SK-N-SH (cell line): ENCODE measurements at regions not wholly inside any gene's neighbourhood (a gene's known extent, or its start where the extent isn't known, plus 50 kb on each side); places are given as distances from the start of the nearest gene placed in this dataset.

Experiments used
- EP300 ChIP-seq, 2 experiments: IDR thresholded peaks; 2 replicates each; pipeline versions ENCODE4 v1.4.0 to v1.6.1; 2012; ENCODE audit warnings: borderline replicate concordance in 1 of 2, low read depth in 1 of 2, low read length in 1 of 2
- FOSL2 ChIP-seq: IDR thresholded peaks from 2 replicates; pipeline ENCODE4 v1.4.0; 2012; ENCODE audit warnings: low read depth, mild to moderate bottlenecking, moderate library complexity, borderline replicate concordance
- MXI1 ChIP-seq: IDR thresholded peaks from 2 replicates; pipeline ENCODE4 v1.6.1; 2012; ENCODE audit warnings: mild to moderate bottlenecking, low read depth, low read length, improper control_type of control experiment
- POLR2AphosphoS5 ChIP-seq: IDR thresholded peaks from 2 replicates; pipeline ENCODE4 v1.6.1; 2012; ENCODE audit warnings: low read depth, low read length
- RFX5 ChIP-seq: IDR thresholded peaks from 2 replicates; pipeline ENCODE4 v1.6.1; 2012; ENCODE audit warnings: mild to moderate bottlenecking, improper control_type of control experiment, low read length
- RXRA ChIP-seq: IDR thresholded peaks from 2 replicates; pipeline ENCODE4 v1.4.0; 2012; ENCODE audit warnings: low read depth, mild to moderate bottlenecking, borderline replicate concordance
- SMC3 ChIP-seq: IDR thresholded peaks from 2 replicates; pipeline ENCODE4 v1.6.1; 2012; ENCODE audit warnings: low read depth, low read length, improper control_type of control experiment
- USF2 ChIP-seq: fragments of 150-350 bp; IDR thresholded peaks from 2 replicates; pipeline ENCODE4 v1.6.1; 2017; ENCODE audit warnings: antibody characterized with exemption, low read length, low read depth, borderline replicate concordance
- TF ChIP-seq, protein P1 (sequence below): fragments of 200-600 bp; sonication (generic); IDR thresholded peaks from 2 replicates; pipeline ENCODE4 v1.6.1; 2017; ENCODE audit warnings: antibody characterized with exemption, mild to moderate bottlenecking, moderate library complexity
- TF ChIP-seq, protein P2 (sequence below): IDR thresholded peaks from 2 replicates; pipeline ENCODE4 v1.4.0; 2012; ENCODE audit warnings: low read depth, borderline replicate concordance

DNA sequence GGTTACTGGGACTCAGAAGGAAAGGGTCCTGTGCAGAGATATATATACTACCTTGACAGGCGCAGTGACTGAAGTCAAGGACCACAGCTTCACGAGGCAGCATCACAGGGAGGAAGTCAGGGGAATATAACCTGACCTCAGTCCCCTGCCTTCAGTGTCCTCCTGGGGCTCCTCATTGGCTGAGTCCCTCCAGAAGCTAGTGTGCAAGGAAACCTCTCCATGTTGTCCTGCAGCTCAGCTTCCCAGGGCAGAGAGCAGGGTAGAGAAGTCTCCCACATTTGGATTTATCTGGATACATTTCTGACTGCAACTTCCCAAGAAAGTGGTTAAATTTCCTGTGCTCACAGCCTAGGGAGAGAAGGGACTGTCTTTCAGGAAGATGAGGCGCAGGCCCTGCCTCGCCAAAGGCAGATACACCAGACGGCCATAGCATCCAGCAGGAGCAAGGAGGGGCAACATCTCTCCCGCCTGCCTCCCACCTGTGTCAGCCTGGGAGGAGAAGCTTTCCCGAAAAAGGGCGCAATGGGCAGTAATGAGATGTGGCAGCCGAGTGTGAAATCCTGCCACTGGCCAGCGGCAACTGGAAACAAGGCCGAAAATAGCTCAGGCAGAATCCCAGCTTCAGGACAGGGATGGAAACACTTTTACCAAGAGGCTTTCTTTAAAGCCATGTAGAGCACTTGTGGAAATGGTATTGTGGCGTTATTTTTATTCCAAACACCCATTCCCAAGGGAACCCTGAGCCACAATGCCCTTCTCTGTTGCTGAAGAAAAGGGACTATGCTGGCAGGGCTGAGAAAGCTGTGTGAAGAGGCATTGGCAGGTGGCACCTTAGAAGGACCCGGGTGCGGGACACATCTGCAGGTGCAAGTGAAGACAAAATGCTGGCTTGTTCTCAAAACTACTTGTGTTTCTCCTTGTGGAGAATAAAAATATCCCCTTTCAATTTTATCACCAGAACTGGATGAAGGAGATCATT lies 54.9 kb upstream of the HIF1A start:
- TF ChIP-seq, protein P1, sequence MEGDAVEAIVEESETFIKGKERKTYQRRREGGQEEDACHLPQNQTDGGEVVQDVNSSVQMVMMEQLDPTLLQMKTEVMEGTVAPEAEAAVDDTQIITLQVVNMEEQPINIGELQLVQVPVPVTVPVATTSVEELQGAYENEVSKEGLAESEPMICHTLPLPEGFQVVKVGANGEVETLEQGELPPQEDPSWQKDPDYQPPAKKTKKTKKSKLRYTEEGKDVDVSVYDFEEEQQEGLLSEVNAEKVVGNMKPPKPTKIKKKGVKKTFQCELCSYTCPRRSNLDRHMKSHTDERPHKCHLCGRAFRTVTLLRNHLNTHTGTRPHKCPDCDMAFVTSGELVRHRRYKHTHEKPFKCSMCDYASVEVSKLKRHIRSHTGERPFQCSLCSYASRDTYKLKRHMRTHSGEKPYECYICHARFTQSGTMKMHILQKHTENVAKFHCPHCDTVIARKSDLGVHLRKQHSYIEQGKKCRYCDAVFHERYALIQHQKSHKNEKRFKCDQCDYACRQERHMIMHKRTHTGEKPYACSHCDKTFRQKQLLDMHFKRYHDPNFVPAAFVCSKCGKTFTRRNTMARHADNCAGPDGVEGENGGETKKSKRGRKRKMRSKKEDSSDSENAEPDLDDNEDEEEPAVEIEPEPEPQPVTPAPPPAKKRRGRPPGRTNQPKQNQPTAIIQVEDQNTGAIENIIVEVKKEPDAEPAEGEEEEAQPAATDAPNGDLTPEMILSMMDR: no peak
- TF ChIP-seq, protein P2, sequence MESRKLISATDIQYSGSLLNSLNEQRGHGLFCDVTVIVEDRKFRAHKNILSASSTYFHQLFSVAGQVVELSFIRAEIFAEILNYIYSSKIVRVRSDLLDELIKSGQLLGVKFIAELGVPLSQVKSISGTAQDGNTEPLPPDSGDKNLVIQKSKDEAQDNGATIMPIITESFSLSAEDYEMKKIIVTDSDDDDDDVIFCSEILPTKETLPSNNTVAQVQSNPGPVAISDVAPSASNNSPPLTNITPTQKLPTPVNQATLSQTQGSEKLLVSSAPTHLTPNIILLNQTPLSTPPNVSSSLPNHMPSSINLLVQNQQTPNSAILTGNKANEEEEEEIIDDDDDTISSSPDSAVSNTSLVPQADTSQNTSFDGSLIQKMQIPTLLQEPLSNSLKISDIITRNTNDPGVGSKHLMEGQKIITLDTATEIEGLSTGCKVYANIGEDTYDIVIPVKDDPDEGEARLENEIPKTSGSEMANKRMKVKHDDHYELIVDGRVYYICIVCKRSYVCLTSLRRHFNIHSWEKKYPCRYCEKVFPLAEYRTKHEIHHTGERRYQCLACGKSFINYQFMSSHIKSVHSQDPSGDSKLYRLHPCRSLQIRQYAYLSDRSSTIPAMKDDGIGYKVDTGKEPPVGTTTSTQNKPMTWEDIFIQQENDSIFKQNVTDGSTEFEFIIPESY: no peak
- TF ChIP-seq POLR2AphosphoS5 (no peak), RFX5 (no peak), EP300 (IDR thresholded peaks at IDR 0.05; ENCODE audit: borderline replicate concordance in 1 of 2, low read depth in 1 of 2, low read length in 1 of 2) (no peak), FOSL2 (no peak), SMC3 (no peak), MXI1 (no peak), USF2 (no peak), RXRA (no peak)
